T-helper 9 cell (primary cell): ENCODE measurements at regions not wholly inside any gene's neighbourhood (a gene's known extent, or its start where the extent isn't known, plus 50 kb on each side); places are given as distances from the start of the nearest gene placed in this dataset.

ENCODE experiments used
- DNase-seq: peaks from one replicate; pipeline ENCODE4 v3.0.0-alpha.2; 2020

- no peak for DNase-seq
Observed at GRCh38 chr11:103736315-103737036, 300.0 kb upstream of the DDI1 start.

- no peak for DNase-seq
Observed at GRCh38 chr11:103737037-103737622, 299.3 kb upstream of the DDI1 start.

GRCh38 chr11:103737747-103738146 lies 298.7 kb upstream of the DDI1 start:
- DNase-seq: no peak

- DNase-seq: peak; percentile 0
Observed at GRCh38 chr11:103739074-103739796, 297.2 kb upstream of the DDI1 start.

GRCh38 chr11:103744496-103745153 lies 291.8 kb upstream of the DDI1 start:
- DNase-seq: no peak

GRCh38 chr11:103749158-103749557 lies 287.3 kb upstream of the DDI1 start:
- DNase-seq: no peak

- DNase-seq: no peak
Observed at GRCh38 chr11:103768816-103769215, 267.6 kb upstream of the DDI1 start.

- DNase-seq: no peak
Observed at GRCh38 chr11:103773059-103773458, 263.4 kb upstream of the DDI1 start.

- no peak for DNase-seq
Observed at GRCh38 chr11:103773537-103773936, 262.9 kb upstream of the DDI1 start.

GRCh38 chr11:103779054-103779453 lies 257.4 kb upstream of the DDI1 start:
- no peak for DNase-seq

GRCh38 chr11:103789952-103790351 lies 246.5 kb upstream of the DDI1 start:
- DNase-seq: no peak

- DNase-seq: no peak
Observed at GRCh38 chr11:103792981-103793468, 243.4 kb upstream of the DDI1 start.

GRCh38 chr11:103794262-103794661 lies 242.2 kb upstream of the DDI1 start:
- DNase-seq: no peak

- no peak for DNase-seq
Observed at GRCh38 chr11:103798026-103798425, 238.4 kb upstream of the DDI1 start.

- DNase-seq: no peak
Observed at GRCh38 chr11:103798446-103798845, 238.0 kb upstream of the DDI1 start.

- DNase-seq: no peak
Observed at GRCh38 chr11:103800406-103801114, 235.9 kb upstream of the DDI1 start.

GRCh38 chr11:103803062-103803461 lies 233.4 kb upstream of the DDI1 start:
- DNase-seq: no peak

GRCh38 chr11:103805688-103806009 lies 230.8 kb upstream of the DDI1 start:
- no peak for DNase-seq

- DNase-seq: no peak
Observed at GRCh38 chr11:103806130-103806895, 230.1 kb upstream of the DDI1 start.

- DNase-seq: no peak
Observed at GRCh38 chr11:103807806-103808205, 228.6 kb upstream of the DDI1 start.

GRCh38 chr11:103808252-103808651 lies 228.2 kb upstream of the DDI1 start:
- no peak for DNase-seq

- no peak for DNase-seq
Observed at GRCh38 chr11:103811870-103812455, 224.5 kb upstream of the DDI1 start.
